ENCODE measurements at regions not wholly inside any gene's neighbourhood (a gene's known extent, or its start where the extent isn't known, plus 50 kb on each side); places are given as distances from the start of the nearest gene placed in this dataset.

DNA sequence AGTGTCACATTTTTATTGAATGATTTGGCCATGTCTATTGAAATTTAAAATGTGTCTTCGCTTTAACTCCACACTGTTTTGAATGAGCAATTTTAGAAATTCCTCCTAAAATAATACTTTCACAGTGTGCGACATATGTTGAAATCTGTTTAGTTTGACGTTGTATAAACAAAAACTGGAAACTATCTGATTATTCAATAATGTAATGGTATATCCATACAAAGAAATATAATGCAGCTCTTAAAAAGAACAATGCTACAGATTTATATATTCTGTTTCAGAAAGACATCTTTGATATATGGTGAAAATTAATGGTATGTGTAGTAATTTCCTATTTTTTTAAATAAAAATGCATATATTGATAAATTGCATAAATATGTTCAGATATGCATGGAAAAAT is 268.7 kb upstream of the SORL1-AS1 start:
- H3K4me3 Mint-ChIP-seq, result no peak overlapping the region
- TF ChIP-seq, protein P1, sequence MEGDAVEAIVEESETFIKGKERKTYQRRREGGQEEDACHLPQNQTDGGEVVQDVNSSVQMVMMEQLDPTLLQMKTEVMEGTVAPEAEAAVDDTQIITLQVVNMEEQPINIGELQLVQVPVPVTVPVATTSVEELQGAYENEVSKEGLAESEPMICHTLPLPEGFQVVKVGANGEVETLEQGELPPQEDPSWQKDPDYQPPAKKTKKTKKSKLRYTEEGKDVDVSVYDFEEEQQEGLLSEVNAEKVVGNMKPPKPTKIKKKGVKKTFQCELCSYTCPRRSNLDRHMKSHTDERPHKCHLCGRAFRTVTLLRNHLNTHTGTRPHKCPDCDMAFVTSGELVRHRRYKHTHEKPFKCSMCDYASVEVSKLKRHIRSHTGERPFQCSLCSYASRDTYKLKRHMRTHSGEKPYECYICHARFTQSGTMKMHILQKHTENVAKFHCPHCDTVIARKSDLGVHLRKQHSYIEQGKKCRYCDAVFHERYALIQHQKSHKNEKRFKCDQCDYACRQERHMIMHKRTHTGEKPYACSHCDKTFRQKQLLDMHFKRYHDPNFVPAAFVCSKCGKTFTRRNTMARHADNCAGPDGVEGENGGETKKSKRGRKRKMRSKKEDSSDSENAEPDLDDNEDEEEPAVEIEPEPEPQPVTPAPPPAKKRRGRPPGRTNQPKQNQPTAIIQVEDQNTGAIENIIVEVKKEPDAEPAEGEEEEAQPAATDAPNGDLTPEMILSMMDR (IDR thresholded peaks at IDR 0.05), result no peak
- intact Hi-C loops (cut with micrococcal nuclease), result no loop called here
- CTCF ChIA-PET, result no interaction called here
- H3K36me3 Mint-ChIP-seq (ENCODE audit: low read depth), result no peaks in the 10 kb centered on the region
- no peak overlapping the region for H3K27ac Mint-ChIP-seq
- POLR2A ChIA-PET, result no interaction called here
- peaks cover 4% of the 10 kb centered on the region for H3K9me3 Mint-ChIP-seq
- ATAC-seq (ENCODE audit: low read depth) (no peak), DNase-seq (no peak)
- peaks cover 32% of the 10 kb centered on the region for H3K27me3 Mint-ChIP-seq
- no peaks in the 10 kb centered on the region for H3K4me1 Mint-ChIP-seq

DNA sequence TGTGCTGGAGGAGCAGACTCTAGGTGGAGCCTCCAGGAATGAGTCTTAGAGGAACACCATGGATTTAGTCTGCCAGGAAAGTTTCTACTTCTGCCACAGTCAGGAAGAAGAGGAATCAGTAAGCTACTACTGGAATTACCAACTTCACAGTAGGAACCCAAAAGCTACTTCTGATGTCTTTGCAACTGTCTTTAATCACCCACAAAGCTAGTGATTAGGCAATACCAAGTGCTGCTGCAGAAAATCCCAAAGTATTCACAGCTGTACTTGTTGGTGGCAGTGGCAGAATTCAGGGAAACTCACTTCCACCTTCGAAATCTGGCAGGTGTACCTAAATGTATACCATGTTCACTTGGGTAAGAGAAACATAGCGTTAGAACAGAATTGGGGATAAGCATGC is 264.5 kb upstream of the SORL1-AS1 start:
- Mint-ChIP-seq H3K9me3 (peaks cover 4% of the 10 kb centered on the region), H3K27me3 (peaks cover 12% of the 10 kb centered on the region), H3K27ac (no peak overlapping the region), H3K36me3 (ENCODE audit: low read depth) (no peaks in the 10 kb centered on the region), H3K4me3 (no peak overlapping the region), H3K4me1 (no peaks in the 10 kb centered on the region)
- TF ChIP-seq, protein P1 (IDR thresholded peaks at IDR 0.05), result no peak
- intact Hi-C loops (cut with micrococcal nuclease), result no loop called here
- DNase-seq (no peak), ATAC-seq (ENCODE audit: low read depth) (no peak)
- ChIA-PET POLR2A (no interaction called here), CTCF (no interaction called here)

DNA sequence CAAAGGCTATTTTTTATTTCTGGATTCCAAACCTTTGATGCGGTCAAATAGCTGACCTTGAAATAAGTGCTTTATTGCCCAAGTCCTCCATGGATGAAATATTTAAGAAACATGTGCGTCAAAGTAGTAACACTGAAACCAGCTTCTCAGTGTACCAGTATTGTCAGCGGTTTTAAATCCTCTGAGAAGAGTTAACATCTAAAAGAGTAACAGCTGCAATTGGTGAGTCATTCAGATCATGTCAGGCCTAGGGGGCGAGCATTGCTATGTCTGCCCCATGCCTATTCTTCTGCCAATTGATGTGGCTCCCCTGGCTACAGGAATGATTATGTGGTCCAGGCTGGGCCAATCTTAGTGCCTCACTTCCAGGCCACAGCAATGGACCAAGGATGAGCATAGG is 263.3 kb upstream of the SORL1-AS1 start:
- ChIA-PET CTCF (no interaction called here), POLR2A (no interaction called here)
- intact Hi-C loops (cut with micrococcal nuclease), result no loop called here
- peaks cover 4% of the 10 kb centered on the region for H3K9me3 Mint-ChIP-seq
- H3K27me3 Mint-ChIP-seq, result peaks cover 7% of the 10 kb centered on the region
- DNase-seq, result no peak
- H3K36me3 Mint-ChIP-seq (ENCODE audit: low read depth), result no peaks in the 10 kb centered on the region
- no peak for ATAC-seq (ENCODE audit: low read depth)
- TF ChIP-seq, protein P1 (IDR thresholded peaks at IDR 0.05), result no peak
- H3K4me3 Mint-ChIP-seq, result no peak overlapping the region
- no peaks in the 10 kb centered on the region for H3K4me1 Mint-ChIP-seq
- no peak overlapping the region for H3K27ac Mint-ChIP-seq

DNA sequence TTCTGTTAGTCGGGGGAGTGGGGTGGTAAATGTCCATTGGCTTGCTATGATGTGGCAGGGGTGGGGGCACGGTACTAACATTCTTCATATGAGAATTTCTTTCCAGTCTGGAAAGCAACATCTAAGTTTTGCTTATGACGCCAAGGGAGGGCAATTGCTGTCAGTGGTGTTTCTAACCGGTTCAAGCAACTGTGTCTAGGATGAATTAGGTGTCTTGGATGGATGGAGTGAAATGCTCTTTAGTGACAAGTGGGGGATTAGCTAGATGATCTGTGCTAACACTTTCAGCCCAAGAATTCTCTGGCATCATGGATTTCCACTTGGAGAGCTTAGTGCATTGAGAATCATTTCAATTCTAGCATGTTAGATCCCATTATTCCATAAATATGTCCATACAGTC is 262.6 kb upstream of the SORL1-AS1 start:
- TF ChIP-seq, protein P1 (IDR thresholded peaks at IDR 0.05), result no peak
- intact Hi-C loops (cut with micrococcal nuclease), result no loop called here
- no peak for DNase-seq
- no peak for ATAC-seq (ENCODE audit: low read depth)
- peaks cover 4% of the 10 kb centered on the region for H3K27me3 Mint-ChIP-seq
- H3K4me1 Mint-ChIP-seq, result no peaks in the 10 kb centered on the region
- CTCF ChIA-PET, result no interaction called here
- POLR2A ChIA-PET, result no interaction called here
- H3K36me3 Mint-ChIP-seq (ENCODE audit: low read depth), result no peaks in the 10 kb centered on the region
- H3K4me3 Mint-ChIP-seq, result no peak overlapping the region
- H3K27ac Mint-ChIP-seq, result no peak overlapping the region
- peaks cover 2% of the 10 kb centered on the region for H3K9me3 Mint-ChIP-seq

DNA sequence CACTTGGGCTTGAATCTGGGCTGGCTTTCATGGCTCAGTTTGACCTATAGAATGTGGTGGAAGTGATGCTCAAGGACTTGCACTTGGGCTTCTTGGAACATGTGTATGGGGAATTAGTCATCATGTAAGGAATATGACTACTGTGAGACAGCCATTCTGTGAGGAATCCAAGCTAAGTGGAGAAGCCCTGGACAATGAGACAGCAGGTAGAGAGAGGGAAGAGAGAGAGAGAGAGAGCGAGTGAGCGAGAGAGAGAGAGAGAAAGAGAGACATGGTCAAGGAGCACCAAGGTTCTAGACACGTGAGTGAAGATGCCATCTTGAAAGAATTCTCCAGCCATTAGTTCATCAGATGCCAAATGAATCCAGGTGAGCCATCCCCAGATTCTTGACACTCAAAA is 261.6 kb upstream of the SORL1-AS1 start:
- no peak for DNase-seq
- TF ChIP-seq, protein P1 (IDR thresholded peaks at IDR 0.05), result no peak
- Mint-ChIP-seq H3K27ac (no peak overlapping the region), H3K9me3 (no peaks in the 10 kb centered on the region), H3K4me1 (no peaks in the 10 kb centered on the region), H3K27me3 (no peaks in the 10 kb centered on the region), H3K4me3 (no peak overlapping the region), H3K36me3 (ENCODE audit: low read depth) (no peaks in the 10 kb centered on the region)
- ChIA-PET CTCF (no interaction called here), POLR2A (no interaction called here)
- intact Hi-C loops (cut with micrococcal nuclease), result no loop called here
- no peak for ATAC-seq (ENCODE audit: low read depth)
